ENCODE measurements at regions not wholly inside any gene's neighbourhood (a gene's known extent, or its start where the extent isn't known, plus 50 kb on each side); places are given as distances from the start of the nearest gene placed in this dataset.
"Not testable (repeated sequence)": the region's sequence is repeated elsewhere in the genome, so short reads cannot be mapped to it uniquely, and the experiment has no call there.

DNA sequence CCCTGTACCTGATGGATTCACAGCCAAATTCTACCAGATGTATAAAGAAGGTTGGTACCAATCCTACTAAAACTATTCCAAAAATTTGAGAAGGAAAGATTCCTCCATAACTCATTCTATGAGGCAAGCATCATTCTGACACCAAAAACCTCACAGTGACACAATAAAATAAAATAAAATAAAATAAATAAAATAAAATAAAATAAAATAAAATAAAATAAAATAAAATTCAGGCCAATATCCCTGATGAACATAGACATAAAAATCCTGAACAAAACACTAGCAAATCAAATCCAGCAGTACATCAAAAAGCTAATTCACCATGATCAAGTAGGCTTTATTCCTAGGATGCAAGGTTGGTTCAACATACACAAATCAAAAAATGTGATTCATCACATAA, 108.1 kb downstream of the PROX1 start:
- H3K4me3 ChIP-seq (ENCODE audit: low read length); intact Hi-C loops (cut with DNase I, micrococcal nuclease); H3K4me1 Mint-ChIP-seq (ENCODE audit: low read depth); H3K9me3 ChIP-seq (ENCODE audit: control insufficient read depth in 1 of 2, insufficient read depth in 1 of 2, low read length in 2 of 2); H3K9me3 Mint-ChIP-seq; H3K36me3 ChIP-seq (ENCODE audit: insufficient read depth, low read length); H3K27me3 ChIP-seq (ENCODE audit: control insufficient read depth in 1 of 2, insufficient read depth in 2 of 2, low read length in 2 of 2); H3K36me3 Mint-ChIP-seq (ENCODE audit: low read depth); H3K4me1 ChIP-seq (ENCODE audit: insufficient read depth, low read length); ATAC-seq (ENCODE audit: poor library complexity); POLR2A ChIA-PET; H3K4me3 Mint-ChIP-seq; DNase-seq; CTCF ChIA-PET; H3K27ac Mint-ChIP-seq; H3K27ac ChIP-seq (ENCODE audit: low read depth in 1 of 2, low read length in 2 of 2): not testable (repeated sequence)
- H3K27me3 Mint-ChIP-seq: peaks cover 17% of the 10 kb centered on the region

DNA sequence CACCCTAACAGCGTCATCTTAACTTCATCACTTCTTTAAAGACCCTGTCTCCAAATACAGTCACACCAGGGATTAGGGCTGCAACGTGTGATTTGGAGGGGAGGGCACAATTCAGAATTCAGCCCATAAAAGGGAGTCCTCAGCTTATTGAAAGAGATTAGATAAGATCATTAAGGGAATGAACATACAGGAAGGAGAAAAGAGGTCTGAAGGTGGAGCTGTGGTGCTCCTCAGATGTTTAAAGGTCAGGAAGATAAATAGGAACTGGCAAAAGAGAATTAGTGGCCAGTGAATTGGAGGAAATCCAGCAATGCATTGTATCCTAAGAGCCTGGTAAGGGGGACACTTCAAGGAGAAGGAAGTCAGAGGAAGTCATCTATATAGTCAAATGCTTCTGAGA, 113.5 kb downstream of the PROX1 start:
- H3K27ac ChIP-seq (ENCODE audit: low read depth in 1 of 2, low read length in 2 of 2): no peak overlapping the region
- H3K4me1 ChIP-seq (ENCODE audit: insufficient read depth, low read length): no peaks in the 10 kb centered on the region
- H3K9me3 ChIP-seq (ENCODE audit: control insufficient read depth in 1 of 2, insufficient read depth in 1 of 2, low read length in 2 of 2): peaks cover 0 to 3% of the 10 kb centered on the region in 2 experiments
- CTCF ChIA-PET: no interaction called here
- POLR2A ChIA-PET: no interaction called here
- no peaks in the 10 kb centered on the region for H3K27me3 Mint-ChIP-seq
- no peak overlapping the region for H3K27ac Mint-ChIP-seq
- H3K4me3 ChIP-seq (ENCODE audit: low read length): no peak overlapping the region
- no peaks in the 10 kb centered on the region for H3K36me3 ChIP-seq (ENCODE audit: insufficient read depth, low read length)
- no peak overlapping the region for H3K4me3 Mint-ChIP-seq
- DNase-seq (no peak), ATAC-seq (ENCODE audit: poor library complexity) (no peak)
- intact Hi-C loops (cut with DNase I, micrococcal nuclease): no loop called here
- TF ChIP-seq, protein P1, sequence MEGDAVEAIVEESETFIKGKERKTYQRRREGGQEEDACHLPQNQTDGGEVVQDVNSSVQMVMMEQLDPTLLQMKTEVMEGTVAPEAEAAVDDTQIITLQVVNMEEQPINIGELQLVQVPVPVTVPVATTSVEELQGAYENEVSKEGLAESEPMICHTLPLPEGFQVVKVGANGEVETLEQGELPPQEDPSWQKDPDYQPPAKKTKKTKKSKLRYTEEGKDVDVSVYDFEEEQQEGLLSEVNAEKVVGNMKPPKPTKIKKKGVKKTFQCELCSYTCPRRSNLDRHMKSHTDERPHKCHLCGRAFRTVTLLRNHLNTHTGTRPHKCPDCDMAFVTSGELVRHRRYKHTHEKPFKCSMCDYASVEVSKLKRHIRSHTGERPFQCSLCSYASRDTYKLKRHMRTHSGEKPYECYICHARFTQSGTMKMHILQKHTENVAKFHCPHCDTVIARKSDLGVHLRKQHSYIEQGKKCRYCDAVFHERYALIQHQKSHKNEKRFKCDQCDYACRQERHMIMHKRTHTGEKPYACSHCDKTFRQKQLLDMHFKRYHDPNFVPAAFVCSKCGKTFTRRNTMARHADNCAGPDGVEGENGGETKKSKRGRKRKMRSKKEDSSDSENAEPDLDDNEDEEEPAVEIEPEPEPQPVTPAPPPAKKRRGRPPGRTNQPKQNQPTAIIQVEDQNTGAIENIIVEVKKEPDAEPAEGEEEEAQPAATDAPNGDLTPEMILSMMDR (IDR thresholded peaks at IDR 0.05): no peak
- no peaks in the 10 kb centered on the region for H3K9me3 Mint-ChIP-seq
- H3K4me1 Mint-ChIP-seq (ENCODE audit: low read depth): no peaks in the 10 kb centered on the region
- peaks cover 0 to 7% of the 10 kb centered on the region in 2 experiments for H3K27me3 ChIP-seq (ENCODE audit: control insufficient read depth in 1 of 2, insufficient read depth in 2 of 2, low read length in 2 of 2)
- no peaks in the 10 kb centered on the region for H3K36me3 Mint-ChIP-seq (ENCODE audit: low read depth)

DNA sequence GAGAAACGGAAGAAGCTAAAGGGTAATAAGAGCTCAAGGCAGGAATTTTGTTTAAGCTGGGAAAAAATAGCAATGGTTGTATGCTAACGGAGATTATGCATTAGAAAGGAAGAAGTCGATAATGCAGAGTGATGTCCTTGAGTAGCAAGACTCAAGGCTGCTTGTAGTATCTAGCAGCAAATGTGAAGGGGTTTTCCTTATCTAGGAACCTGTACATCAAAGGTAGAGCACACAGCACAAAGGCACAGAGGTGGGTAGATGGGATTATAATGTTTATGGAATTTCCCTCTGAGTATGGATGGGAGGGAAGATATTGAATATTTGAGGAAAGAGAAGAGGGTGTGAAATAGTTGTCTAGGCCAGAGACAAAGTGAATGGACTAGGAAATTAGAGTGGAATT, 114.1 kb downstream of the PROX1 start:
- no peaks in the 10 kb centered on the region for H3K4me1 ChIP-seq (ENCODE audit: insufficient read depth, low read length)
- no peak overlapping the region for H3K27ac ChIP-seq (ENCODE audit: low read depth in 1 of 2, low read length in 2 of 2)
- intact Hi-C loops (cut with DNase I, micrococcal nuclease): no loop called here
- DNase-seq (no peak), ATAC-seq (ENCODE audit: poor library complexity) (no peak)
- H3K27me3 ChIP-seq (ENCODE audit: control insufficient read depth in 1 of 2, insufficient read depth in 2 of 2, low read length in 2 of 2): peaks cover 0 to 9% of the 10 kb centered on the region in 2 experiments
- Mint-ChIP-seq H3K4me3 (no peak overlapping the region), H3K27ac (no peak overlapping the region), H3K36me3 (ENCODE audit: low read depth) (no peaks in the 10 kb centered on the region), H3K27me3 (peaks cover 1% of the 10 kb centered on the region), H3K9me3 (no peaks in the 10 kb centered on the region), H3K4me1 (ENCODE audit: low read depth) (no peaks in the 10 kb centered on the region)
- peaks cover 0 to 3% of the 10 kb centered on the region in 2 experiments for H3K9me3 ChIP-seq (ENCODE audit: control insufficient read depth in 1 of 2, insufficient read depth in 1 of 2, low read length in 2 of 2)
- no peaks in the 10 kb centered on the region for H3K36me3 ChIP-seq (ENCODE audit: insufficient read depth, low read length)
- H3K4me3 ChIP-seq (ENCODE audit: low read length): no peak overlapping the region
- TF ChIP-seq, protein P1 (IDR thresholded peaks at IDR 0.05): no peak
- ChIA-PET CTCF (no interaction called here), POLR2A (no interaction called here)

DNA sequence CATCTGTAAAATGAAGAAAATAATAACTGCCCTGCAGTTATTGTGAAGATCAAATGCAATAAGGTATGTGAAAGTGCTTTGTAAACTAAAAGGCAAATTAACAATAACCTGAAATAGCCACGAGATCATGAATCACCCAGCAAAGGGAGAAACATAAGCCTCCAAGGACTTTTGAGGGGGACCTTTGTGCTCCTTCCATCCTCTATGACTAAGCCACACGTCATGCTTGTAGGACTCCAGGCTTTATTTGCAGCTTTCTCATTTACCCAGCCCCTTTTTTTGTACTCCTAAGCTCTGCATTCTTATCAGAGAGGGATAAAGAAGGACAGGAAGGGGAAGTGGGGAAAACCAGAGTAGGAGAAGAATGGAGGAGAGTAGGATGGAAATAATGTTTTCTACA, 115.1 kb downstream of the PROX1 start:
- ChIA-PET POLR2A (no interaction called here), CTCF (no interaction called here)
- H3K4me1 Mint-ChIP-seq (ENCODE audit: low read depth): no peaks in the 10 kb centered on the region
- H3K27ac ChIP-seq (ENCODE audit: low read depth in 1 of 2, low read length in 2 of 2): no peak overlapping the region
- H3K4me3 Mint-ChIP-seq: no peak overlapping the region
- H3K9me3 Mint-ChIP-seq: no peaks in the 10 kb centered on the region
- H3K27me3 ChIP-seq (ENCODE audit: control insufficient read depth in 1 of 2, insufficient read depth in 2 of 2, low read length in 2 of 2): peaks cover 0 to 9% of the 10 kb centered on the region in 2 experiments
- no peaks in the 10 kb centered on the region for H3K36me3 ChIP-seq (ENCODE audit: insufficient read depth, low read length)
- H3K27me3 Mint-ChIP-seq: peaks cover 5% of the 10 kb centered on the region
- no peak for DNase-seq
- H3K4me3 ChIP-seq (ENCODE audit: low read length): no peak overlapping the region
- H3K4me1 ChIP-seq (ENCODE audit: insufficient read depth, low read length): no peaks in the 10 kb centered on the region
- ATAC-seq (ENCODE audit: poor library complexity): no peak
- no peak overlapping the region for H3K27ac Mint-ChIP-seq
- H3K9me3 ChIP-seq (ENCODE audit: control insufficient read depth in 1 of 2, insufficient read depth in 1 of 2, low read length in 2 of 2): peaks cover 0 to 3% of the 10 kb centered on the region in 2 experiments
- intact Hi-C loops (cut with DNase I, micrococcal nuclease): no loop called here
- TF ChIP-seq, protein P1 (IDR thresholded peaks at IDR 0.05): no peak
- H3K36me3 Mint-ChIP-seq (ENCODE audit: low read depth): no peaks in the 10 kb centered on the region

All from CD4-positive, alpha-beta T cell (primary cell).